ENCODE measurements at regions not wholly inside any gene's neighbourhood (a gene's known extent, or its start where the extent isn't known, plus 50 kb on each side); places are given as distances from the start of the nearest gene placed in this dataset.

GRCh38 chr1:222909586-222909985 is 94.7 kb downstream of the DISP1 start:
- no peak for DNase-seq (ENCODE audit: low read depth)

GRCh38 chr1:222910699-222911098 is 95.9 kb downstream of the DISP1 start:
- DNase-seq (ENCODE audit: low read depth), result no peak
- TF ChIP-seq CTCF (IDR thresholded peaks at IDR 0.05; ENCODE audit: control insufficient read depth, extremely low read depth, insufficient read depth), result no peak
- no peak overlapping the region for H3K4me3 ChIP-seq (ENCODE audit: low read depth, low read length)

More at GRCh38 chr1:222909586-222909985, 94.7 kb downstream of the DISP1 start:
- H3K4me3 ChIP-seq (ENCODE audit: low read depth, low read length), result no peak overlapping the region
- no peak for TF ChIP-seq CTCF (IDR thresholded peaks at IDR 0.05; ENCODE audit: control insufficient read depth, extremely low read depth, insufficient read depth)

GRCh38 chr1:222911866-222912265 is 97.0 kb downstream of the DISP1 start:
- DNase-seq (ENCODE audit: low read depth), result no peak
- TF ChIP-seq CTCF (IDR thresholded peaks at IDR 0.05; ENCODE audit: control insufficient read depth, extremely low read depth, insufficient read depth), result no peak
- H3K4me3 ChIP-seq (ENCODE audit: low read depth, low read length), result no peak overlapping the region

- no peak for DNase-seq (ENCODE audit: low read depth)
- TF ChIP-seq CTCF (IDR thresholded peaks at IDR 0.05; ENCODE audit: control insufficient read depth, extremely low read depth, insufficient read depth), result no peak
- H3K4me3 ChIP-seq (ENCODE audit: low read depth, low read length), result no peak overlapping the region
Observed at GRCh38 chr1:222912730-222913129, 97.9 kb downstream of the DISP1 start.

GRCh38 chr1:222914861-222915632 is 100.2 kb downstream of the DISP1 start:
- DNase-seq (ENCODE audit: low read depth), result no peak
- no peak for TF ChIP-seq CTCF (IDR thresholded peaks at IDR 0.05; ENCODE audit: control insufficient read depth, extremely low read depth, insufficient read depth)
- H3K4me3 ChIP-seq (ENCODE audit: low read depth, low read length), result no peak overlapping the region

- no peak overlapping the region for H3K4me3 ChIP-seq (ENCODE audit: low read depth, low read length)
- no peak for DNase-seq (ENCODE audit: low read depth)
- no peak for TF ChIP-seq CTCF (IDR thresholded peaks at IDR 0.05; ENCODE audit: control insufficient read depth, extremely low read depth, insufficient read depth)
Observed at GRCh38 chr1:222916100-222916499, 101.3 kb downstream of the DISP1 start.
